ENCODE measurements at regions not wholly inside any gene's neighbourhood (a gene's known extent, or its start where the extent isn't known, plus 50 kb on each side); places are given as distances from the start of the nearest gene placed in this dataset.

GRCh38 chr7:51577390-51577789 is 260.8 kb upstream of the COBL start:
- no peak for DNase-seq
- no peak overlapping the region for H3K4ac ChIP-seq (ENCODE audit: low read depth, low read length)
- no peaks in the 10 kb centered on the region for H3K79me1 ChIP-seq (ENCODE audit: low read length)
- no peaks in the 10 kb centered on the region for H3K27me3 ChIP-seq (ENCODE audit: insufficient read depth, low read length, poor library complexity)
- H3K18ac ChIP-seq (ENCODE audit: low read length): no peak overlapping the region
- H2BK120ac ChIP-seq (ENCODE audit: low read depth, low read length): no peak overlapping the region
- WGBS (ENCODE audit: extremely low coverage, insufficient coverage, low lambda C conversion rate): no CpG with 5 or more reads among the region's 4 CpGs
- no peak overlapping the region for H4K5ac ChIP-seq (ENCODE audit: low read length)
- no peak overlapping the region for H3K23ac ChIP-seq (ENCODE audit: low read length)
- H2AK5ac ChIP-seq (ENCODE audit: low read length): no peak overlapping the region
- H3K4me3 ChIP-seq (ENCODE audit: low read length): no peak overlapping the region
- H3K4me2 ChIP-seq (ENCODE audit: low read length): no peak overlapping the region
- H3K36me3 ChIP-seq (ENCODE audit: control insufficient read depth, insufficient read depth, low read length): no peaks in the 10 kb centered on the region
- H3K56ac ChIP-seq (ENCODE audit: low read length): no peak overlapping the region
- H3K79me2 ChIP-seq (ENCODE audit: control insufficient read depth, insufficient read depth, low read length): no peaks in the 10 kb centered on the region
- no peak overlapping the region for H2BK5ac ChIP-seq (ENCODE audit: low read length)
- no peaks in the 10 kb centered on the region for H3K4me1 ChIP-seq (ENCODE audit: control insufficient read depth, low read depth, low read length)
- H3K27ac ChIP-seq (ENCODE audit: low read depth, low read length): no peak overlapping the region
- no peak overlapping the region for H4K8ac ChIP-seq (ENCODE audit: low read depth, low read length)
- no peak overlapping the region for H3K9ac ChIP-seq (ENCODE audit: low read length)
- H2BK15ac ChIP-seq (replicated peaks; ENCODE audit: low read depth): no peak overlapping the region

GRCh38 chr7:51569581-51569980 is 253.0 kb upstream of the COBL start:
- Histone ChIP-seq H3K79me1 (ENCODE audit: low read length) (no peaks in the 10 kb centered on the region), H2AK5ac (ENCODE audit: low read length) (no peak overlapping the region), H3K4ac (ENCODE audit: low read depth, low read length) (no peak overlapping the region), H2BK5ac (ENCODE audit: low read length) (no peak overlapping the region), H3K9ac (ENCODE audit: low read length) (no peak overlapping the region), H4K8ac (ENCODE audit: low read depth, low read length) (no peak overlapping the region), H3K27ac (ENCODE audit: low read depth, low read length) (no peak overlapping the region), H3K23ac (ENCODE audit: low read length) (no peak overlapping the region), H3K27me3 (ENCODE audit: insufficient read depth, low read length, poor library complexity) (no peaks in the 10 kb centered on the region), H3K36me3 (ENCODE audit: control insufficient read depth, insufficient read depth, low read length) (no peaks in the 10 kb centered on the region), H4K5ac (ENCODE audit: low read length) (no peak overlapping the region), H2BK15ac (replicated peaks; ENCODE audit: low read depth) (no peak overlapping the region), H2BK120ac (ENCODE audit: low read depth, low read length) (no peak overlapping the region), H3K79me2 (ENCODE audit: control insufficient read depth, insufficient read depth, low read length) (no peaks in the 10 kb centered on the region), H3K56ac (ENCODE audit: low read length) (no peak overlapping the region), H3K4me2 (ENCODE audit: low read length) (no peak overlapping the region), H3K18ac (ENCODE audit: low read length) (no peak overlapping the region), H3K4me1 (ENCODE audit: control insufficient read depth, low read depth, low read length) (no peaks in the 10 kb centered on the region), H3K4me3 (ENCODE audit: low read length) (no peak overlapping the region)
- DNase-seq: no peak
- WGBS (ENCODE audit: extremely low coverage, insufficient coverage, low lambda C conversion rate): no CpG with 5 or more reads among the region's 3 CpGs

GRCh38 chr7:51569176-51569575 is 252.6 kb upstream of the COBL start:
- Histone ChIP-seq H3K56ac (ENCODE audit: low read length) (no peak overlapping the region), H3K23ac (ENCODE audit: low read length) (no peak overlapping the region)
- no peak for DNase-seq

GRCh38 chr7:51551070-51551469 is 234.5 kb upstream of the COBL start:
- no peaks in the 10 kb centered on the region for H3K36me3 ChIP-seq (ENCODE audit: control insufficient read depth, insufficient read depth, low read length)
- H2BK15ac ChIP-seq (replicated peaks; ENCODE audit: low read depth): no peak overlapping the region
- H3K18ac ChIP-seq (ENCODE audit: low read length): no peak overlapping the region
- H3K4me3 ChIP-seq (ENCODE audit: low read length): no peak overlapping the region
- H3K4me1 ChIP-seq (ENCODE audit: control insufficient read depth, low read depth, low read length): no peaks in the 10 kb centered on the region
- no peak overlapping the region for H3K4me2 ChIP-seq (ENCODE audit: low read length)
- H2BK120ac ChIP-seq (ENCODE audit: low read depth, low read length): no peak overlapping the region
- H3K27ac ChIP-seq (ENCODE audit: low read depth, low read length): no peak overlapping the region
- H3K4ac ChIP-seq (ENCODE audit: low read depth, low read length): no peak overlapping the region
- H3K27me3 ChIP-seq (ENCODE audit: insufficient read depth, low read length, poor library complexity): no peaks in the 10 kb centered on the region
- H3K79me1 ChIP-seq (ENCODE audit: low read length): no peaks in the 10 kb centered on the region
- no CpG with 5 or more reads among the region's 4 CpGs for WGBS (ENCODE audit: extremely low coverage, insufficient coverage, low lambda C conversion rate)
- H3K23ac ChIP-seq (ENCODE audit: low read length): no peak overlapping the region
- H2AK5ac ChIP-seq (ENCODE audit: low read length): no peak overlapping the region
- no peak overlapping the region for H4K8ac ChIP-seq (ENCODE audit: low read depth, low read length)
- DNase-seq: no peak
- H2BK5ac ChIP-seq (ENCODE audit: low read length): no peak overlapping the region
- H3K56ac ChIP-seq (ENCODE audit: low read length): no peak overlapping the region
- H3K79me2 ChIP-seq (ENCODE audit: control insufficient read depth, insufficient read depth, low read length): no peaks in the 10 kb centered on the region
- H3K9ac ChIP-seq (ENCODE audit: low read length): no peak overlapping the region
- H4K5ac ChIP-seq (ENCODE audit: low read length): no peak overlapping the region

More at GRCh38 chr7:51569176-51569575, 252.6 kb upstream of the COBL start:
- H4K8ac ChIP-seq (ENCODE audit: low read depth, low read length): no peak overlapping the region
- no peaks in the 10 kb centered on the region for H3K36me3 ChIP-seq (ENCODE audit: control insufficient read depth, insufficient read depth, low read length)
- no peaks in the 10 kb centered on the region for H3K79me2 ChIP-seq (ENCODE audit: control insufficient read depth, insufficient read depth, low read length)
- no peak overlapping the region for H3K4ac ChIP-seq (ENCODE audit: low read depth, low read length)
- no peak overlapping the region for H3K9ac ChIP-seq (ENCODE audit: low read length)
- no peak overlapping the region for H3K27ac ChIP-seq (ENCODE audit: low read depth, low read length)
- no peak overlapping the region for H2BK5ac ChIP-seq (ENCODE audit: low read length)
- H2AK5ac ChIP-seq (ENCODE audit: low read length): no peak overlapping the region
- H3K4me2 ChIP-seq (ENCODE audit: low read length): no peak overlapping the region
- WGBS (ENCODE audit: extremely low coverage, insufficient coverage, low lambda C conversion rate): no CpG with 5 or more reads among the region's 5 CpGs
- no peak overlapping the region for H4K5ac ChIP-seq (ENCODE audit: low read length)
- no peaks in the 10 kb centered on the region for H3K27me3 ChIP-seq (ENCODE audit: insufficient read depth, low read length, poor library complexity)
- no peaks in the 10 kb centered on the region for H3K79me1 ChIP-seq (ENCODE audit: low read length)
- H3K4me3 ChIP-seq (ENCODE audit: low read length): no peak overlapping the region
- no peak overlapping the region for H2BK120ac ChIP-seq (ENCODE audit: low read depth, low read length)
- no peaks in the 10 kb centered on the region for H3K4me1 ChIP-seq (ENCODE audit: control insufficient read depth, low read depth, low read length)
- H2BK15ac ChIP-seq (replicated peaks; ENCODE audit: low read depth): no peak overlapping the region
- no peak overlapping the region for H3K18ac ChIP-seq (ENCODE audit: low read length)

GRCh38 chr7:51545131-51545530 is 228.5 kb upstream of the COBL start:
- no peak overlapping the region for H3K9ac ChIP-seq (ENCODE audit: low read length)
- no peaks in the 10 kb centered on the region for H3K27me3 ChIP-seq (ENCODE audit: insufficient read depth, low read length, poor library complexity)
- no peak overlapping the region for H3K4me2 ChIP-seq (ENCODE audit: low read length)
- no peak overlapping the region for H4K8ac ChIP-seq (ENCODE audit: low read depth, low read length)
- H2AK5ac ChIP-seq (ENCODE audit: low read length): no peak overlapping the region
- no peak overlapping the region for H2BK15ac ChIP-seq (replicated peaks; ENCODE audit: low read depth)
- H3K36me3 ChIP-seq (ENCODE audit: control insufficient read depth, insufficient read depth, low read length): no peaks in the 10 kb centered on the region
- H3K79me1 ChIP-seq (ENCODE audit: low read length): no peaks in the 10 kb centered on the region
- H3K79me2 ChIP-seq (ENCODE audit: control insufficient read depth, insufficient read depth, low read length): no peaks in the 10 kb centered on the region
- no peak overlapping the region for H3K18ac ChIP-seq (ENCODE audit: low read length)
- H3K27ac ChIP-seq (ENCODE audit: low read depth, low read length): no peak overlapping the region
- H2BK5ac ChIP-seq (ENCODE audit: low read length): no peak overlapping the region
- H2BK120ac ChIP-seq (ENCODE audit: low read depth, low read length): no peak overlapping the region
- H3K4ac ChIP-seq (ENCODE audit: low read depth, low read length): no peak overlapping the region
- H3K23ac ChIP-seq (ENCODE audit: low read length): no peak overlapping the region
- no peak overlapping the region for H4K5ac ChIP-seq (ENCODE audit: low read length)
- no CpG with 5 or more reads among the region's 2 CpGs for WGBS (ENCODE audit: extremely low coverage, insufficient coverage, low lambda C conversion rate)
- no peaks in the 10 kb centered on the region for H3K4me1 ChIP-seq (ENCODE audit: control insufficient read depth, low read depth, low read length)
- H3K56ac ChIP-seq (ENCODE audit: low read length): no peak overlapping the region
- no peak for DNase-seq
- H3K4me3 ChIP-seq (ENCODE audit: low read length): no peak overlapping the region

GRCh38 chr7:51543801-51544553 is 227.4 kb upstream of the COBL start:
- Histone ChIP-seq H3K4me2 (ENCODE audit: low read length) (no peak overlapping the region), H3K18ac (ENCODE audit: low read length) (no peak overlapping the region), H3K27ac (ENCODE audit: low read depth, low read length) (no peak overlapping the region), H3K9ac (ENCODE audit: low read length) (no peak overlapping the region), H2BK120ac (ENCODE audit: low read depth, low read length) (no peak overlapping the region), H2AK5ac (ENCODE audit: low read length) (no peak overlapping the region), H3K36me3 (ENCODE audit: control insufficient read depth, insufficient read depth, low read length) (no peaks in the 10 kb centered on the region), H3K79me2 (ENCODE audit: control insufficient read depth, insufficient read depth, low read length) (no peaks in the 10 kb centered on the region), H3K4ac (ENCODE audit: low read depth, low read length) (no peak overlapping the region), H3K4me3 (ENCODE audit: low read length) (no peak overlapping the region), H4K5ac (ENCODE audit: low read length) (no peak overlapping the region), H3K23ac (ENCODE audit: low read length) (no peak overlapping the region), H2BK5ac (ENCODE audit: low read length) (no peak overlapping the region), H2BK15ac (replicated peaks; ENCODE audit: low read depth) (no peak overlapping the region), H3K56ac (ENCODE audit: low read length) (no peak overlapping the region), H3K4me1 (ENCODE audit: control insufficient read depth, low read depth, low read length) (no peaks in the 10 kb centered on the region), H4K8ac (ENCODE audit: low read depth, low read length) (no peak overlapping the region), H3K27me3 (ENCODE audit: insufficient read depth, low read length, poor library complexity) (no peaks in the 10 kb centered on the region), H3K79me1 (ENCODE audit: low read length) (no peaks in the 10 kb centered on the region)
- no CpG with 5 or more reads among the region's 7 CpGs for WGBS (ENCODE audit: extremely low coverage, insufficient coverage, low lambda C conversion rate)
- peak; percentile 32 for DNase-seq
